ENCODE measurements at regions not wholly inside any gene's neighbourhood (a gene's known extent, or its start where the extent isn't known, plus 50 kb on each side); places are given as distances from the start of the nearest gene placed in this dataset.

DNA sequence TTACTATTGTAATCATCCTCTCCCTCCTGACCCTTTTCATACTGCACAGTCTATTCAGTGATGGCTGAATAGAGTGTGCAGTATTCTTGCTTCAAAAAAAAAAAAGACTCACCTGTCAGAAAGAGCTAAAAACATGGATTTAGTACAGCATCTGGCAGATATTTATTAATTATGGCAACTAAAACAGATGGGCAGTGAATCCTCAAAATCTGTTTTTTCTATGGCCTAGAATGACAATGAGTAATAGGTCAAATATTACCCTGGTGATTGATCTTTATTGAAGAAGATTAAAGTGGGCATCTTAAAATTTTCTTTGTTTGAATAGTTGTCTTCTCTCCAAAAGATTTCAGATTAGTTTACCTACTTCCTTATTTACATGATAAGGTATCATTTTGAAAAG is 543.6 kb downstream of the FOXG1 start:
- FAIRE-seq (no peak), DNase-seq (ENCODE audit: low read depth) (no peak)
- TF ChIP-seq CTCF (IDR thresholded peaks at IDR 0.05; ENCODE audit: insufficient read depth, low read length, severe bottlenecking), result no peak
- no peaks in the 10 kb centered on the region for H3K36me3 ChIP-seq (ENCODE audit: control insufficient read depth, insufficient read depth, low read length)
- H3K4me3 ChIP-seq (ENCODE audit: low read depth, low read length), result no peak overlapping the region
- no peaks in the 10 kb centered on the region for H3K27me3 ChIP-seq (ENCODE audit: control insufficient read depth, insufficient read depth, low read length)

DNA sequence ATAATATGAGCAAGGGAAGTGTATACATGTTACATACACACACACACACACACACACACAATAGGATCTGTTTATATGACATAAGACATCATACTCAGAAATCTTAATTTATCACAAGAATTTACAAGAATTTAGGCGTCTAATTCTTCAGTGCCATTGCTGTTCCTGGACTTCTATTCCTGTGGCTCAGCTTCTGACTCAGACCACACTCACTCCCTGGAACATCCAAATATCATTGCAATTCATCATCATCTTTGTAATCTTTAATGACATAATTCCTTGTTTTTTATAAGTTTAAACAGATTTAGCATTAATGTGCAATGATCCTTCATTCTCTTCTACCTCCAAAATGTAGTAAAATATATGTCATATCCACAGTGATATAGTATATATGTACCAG is 544.2 kb downstream of the FOXG1 start:
- no peak for FAIRE-seq
- peak; percentile 88 for DNase-seq (ENCODE audit: low read depth)
- Histone ChIP-seq H3K27me3 (ENCODE audit: control insufficient read depth, insufficient read depth, low read length) (no peaks in the 10 kb centered on the region), H3K36me3 (ENCODE audit: control insufficient read depth, insufficient read depth, low read length) (no peaks in the 10 kb centered on the region), H3K4me3 (ENCODE audit: low read depth, low read length) (no peak overlapping the region)
- no peak for TF ChIP-seq CTCF (IDR thresholded peaks at IDR 0.05; ENCODE audit: insufficient read depth, low read length, severe bottlenecking)

DNA sequence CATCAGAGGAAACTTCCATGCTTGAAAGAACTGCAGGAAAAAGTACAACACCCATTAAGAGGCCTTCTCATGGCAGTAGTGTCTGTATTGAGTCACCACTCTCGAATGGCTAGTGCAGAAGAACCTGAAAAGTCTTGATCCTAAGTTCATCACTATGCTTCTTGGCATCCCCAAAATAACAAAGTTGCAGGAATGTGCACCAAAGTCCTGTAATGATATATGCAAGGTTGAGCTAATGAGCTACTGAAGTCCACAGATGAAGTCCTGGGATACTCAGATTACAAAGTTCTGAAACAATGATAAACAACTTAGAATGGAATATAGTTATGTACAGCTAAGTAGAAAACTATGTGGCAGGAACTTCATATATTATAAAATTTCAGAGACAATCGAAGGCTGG is 545.4 kb downstream of the FOXG1 start:
- DNase-seq (ENCODE audit: low read depth), result peak; percentile 6
- no peak for FAIRE-seq
- TF ChIP-seq CTCF (IDR thresholded peaks at IDR 0.05; ENCODE audit: insufficient read depth, low read length, severe bottlenecking), result no peak

DNA sequence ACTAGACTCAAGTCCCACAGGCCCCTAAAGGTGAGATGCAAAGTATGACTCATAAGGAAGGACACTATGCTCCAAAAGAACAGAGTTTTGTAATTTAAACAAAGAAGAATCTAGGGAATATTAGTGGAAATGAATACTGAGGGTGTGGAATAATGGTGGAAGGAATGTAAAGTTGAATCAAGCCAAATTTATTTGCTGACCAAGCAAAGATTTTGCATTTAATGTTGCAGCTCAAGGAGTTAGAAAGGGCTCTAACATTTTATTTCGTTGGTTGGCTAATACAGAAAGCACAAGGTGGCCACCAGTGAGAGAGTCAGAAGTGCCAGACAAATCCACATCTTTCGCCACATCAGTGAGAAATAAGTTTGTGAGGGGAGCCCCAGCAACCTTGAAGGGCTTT is 550.3 kb downstream of the FOXG1 start:
- H3K27me3 ChIP-seq (ENCODE audit: control insufficient read depth, insufficient read depth, low read length), result no peaks in the 10 kb centered on the region
- H3K36me3 ChIP-seq (ENCODE audit: control insufficient read depth, insufficient read depth, low read length), result no peaks in the 10 kb centered on the region
- TF ChIP-seq CTCF (IDR thresholded peaks at IDR 0.05; ENCODE audit: insufficient read depth, low read length, severe bottlenecking), result no peak
- no peak overlapping the region for H3K4me3 ChIP-seq (ENCODE audit: low read depth, low read length)
- DNase-seq (ENCODE audit: low read depth), result no peak
- no peak for FAIRE-seq

More for the DNA sequence above, 545.4 kb downstream of the FOXG1 start:
- Histone ChIP-seq H3K36me3 (ENCODE audit: control insufficient read depth, insufficient read depth, low read length) (no peaks in the 10 kb centered on the region), H3K27me3 (ENCODE audit: control insufficient read depth, insufficient read depth, low read length) (no peaks in the 10 kb centered on the region), H3K4me3 (ENCODE audit: low read depth, low read length) (no peak overlapping the region)

GRCh38 chr14:29317423-29317822 is 550.8 kb downstream of the FOXG1 start:
- DNase-seq (ENCODE audit: low read depth) (no peak), FAIRE-seq (no peak)
- H3K27me3 ChIP-seq (ENCODE audit: control insufficient read depth, insufficient read depth, low read length), result no peaks in the 10 kb centered on the region
- H3K36me3 ChIP-seq (ENCODE audit: control insufficient read depth, insufficient read depth, low read length), result no peaks in the 10 kb centered on the region
- H3K4me3 ChIP-seq (ENCODE audit: low read depth, low read length), result no peak overlapping the region
- no peak for TF ChIP-seq CTCF (IDR thresholded peaks at IDR 0.05; ENCODE audit: insufficient read depth, low read length, severe bottlenecking)

- no peaks in the 10 kb centered on the region for H3K27me3 ChIP-seq (ENCODE audit: control insufficient read depth, insufficient read depth, low read length)
- no peak for TF ChIP-seq CTCF (IDR thresholded peaks at IDR 0.05; ENCODE audit: insufficient read depth, low read length, severe bottlenecking)
- H3K4me3 ChIP-seq (ENCODE audit: low read depth, low read length), result no peak overlapping the region
- peak; percentile 23 for FAIRE-seq
- peak; percentile 3 for DNase-seq (ENCODE audit: low read depth)
- no peaks in the 10 kb centered on the region for H3K36me3 ChIP-seq (ENCODE audit: control insufficient read depth, insufficient read depth, low read length)
Observed at GRCh38 chr14:29320286-29320685, 553.7 kb downstream of the FOXG1 start.
